RWPE2 (cell line): ENCODE measurements at regions not wholly inside any gene's neighbourhood (a gene's known extent, or its start where the extent isn't known, plus 50 kb on each side); places are given as distances from the start of the nearest gene placed in this dataset.
"Not testable (repeated sequence)": the region's sequence is repeated elsewhere in the genome, so short reads cannot be mapped to it uniquely, and the experiment has no call there.

Source experiments
- ATAC-seq: fragments of 200-7000 bp; cut with Tn5 transposase; 3 replicates; pipeline ENCODE4 v1.9.1; 2021; ENCODE audit warnings: low read depth
- DNase-seq: peaks from one replicate; pipeline ENCODE4 v3.0.0-alpha.2; 2020; ENCODE audit warnings: low spot score
- H3K27ac ChIP-seq: fragments of 450-650 bp; 2 replicates; pipeline ENCODE4 v1.5.1; 2017; ENCODE audit warnings: mild to moderate bottlenecking; ENCODE audit not compliant: poor library complexity, severe bottlenecking
- H3K27me3 ChIP-seq: fragments of 250-450 bp; sonication (Bioruptor Pico); 2 replicates; pipeline ENCODE4 v1.5.1; 2021; ENCODE audit warnings: mild to moderate bottlenecking, moderate library complexity; ENCODE audit not compliant: insufficient read depth, poor library complexity, severe bottlenecking
- H3K36me3 ChIP-seq: fragments of 250-450 bp; sonication (Bioruptor Pico); 2 replicates; pipeline ENCODE4 v1.5.1; 2020; ENCODE audit warnings: low read depth, mild to moderate bottlenecking, moderate library complexity
- H3K4me1 ChIP-seq: fragments of 250-450 bp; sonication (Bioruptor Pico); 2 replicates; pipeline ENCODE4 v1.5.1; 2021; ENCODE audit warnings: mild to moderate bottlenecking, moderate library complexity; ENCODE audit not compliant: insufficient read depth, poor library complexity, severe bottlenecking
- H3K4me3 ChIP-seq: fragments of 250-450 bp; sonication (Bioruptor Pico); 2 replicates; pipeline ENCODE4 v1.5.1; 2021; ENCODE audit warnings: mild to moderate bottlenecking, moderate library complexity; ENCODE audit not compliant: severe bottlenecking
- H3K9me3 ChIP-seq: fragments of 250-450 bp; sonication (Bioruptor Pico); 2 replicates; pipeline ENCODE4 v1.5.1; 2021; ENCODE audit warnings: mild to moderate bottlenecking, moderate library complexity; ENCODE audit not compliant: severe bottlenecking
- TF ChIP-seq, protein P1 (sequence below): fragments of 450-650 bp; IDR thresholded peaks from one replicate; pipeline ENCODE4 v1.5.1; 2017; ENCODE audit warnings: mild to moderate bottlenecking, moderate library complexity; ENCODE audit not compliant: poor library complexity, severe bottlenecking

DNA sequence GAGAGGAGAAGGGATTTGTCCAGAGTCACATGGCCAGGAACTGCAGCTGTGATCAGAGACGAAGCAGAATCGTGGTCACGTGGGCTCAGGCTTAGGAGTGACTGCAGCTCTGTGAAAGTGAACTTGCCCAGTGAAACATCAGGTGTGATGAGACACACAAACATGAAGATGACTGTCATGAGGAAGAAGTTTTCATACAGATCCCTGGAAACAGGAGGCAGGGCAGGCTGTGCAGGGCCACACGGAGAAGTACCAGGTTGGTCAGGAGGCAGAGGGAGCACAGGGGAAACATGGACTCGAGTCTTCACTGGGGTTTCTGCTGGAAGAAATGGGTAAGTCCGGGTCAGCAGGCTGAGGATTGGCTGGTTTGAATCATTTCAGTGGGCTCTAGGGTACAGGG lies 64.1 kb downstream of the BARX1 start:
- H3K27ac ChIP-seq = no peak overlapping the region
- H3K4me1 ChIP-seq = no peaks in the 10 kb centered on the region
- TF ChIP-seq, protein P1, sequence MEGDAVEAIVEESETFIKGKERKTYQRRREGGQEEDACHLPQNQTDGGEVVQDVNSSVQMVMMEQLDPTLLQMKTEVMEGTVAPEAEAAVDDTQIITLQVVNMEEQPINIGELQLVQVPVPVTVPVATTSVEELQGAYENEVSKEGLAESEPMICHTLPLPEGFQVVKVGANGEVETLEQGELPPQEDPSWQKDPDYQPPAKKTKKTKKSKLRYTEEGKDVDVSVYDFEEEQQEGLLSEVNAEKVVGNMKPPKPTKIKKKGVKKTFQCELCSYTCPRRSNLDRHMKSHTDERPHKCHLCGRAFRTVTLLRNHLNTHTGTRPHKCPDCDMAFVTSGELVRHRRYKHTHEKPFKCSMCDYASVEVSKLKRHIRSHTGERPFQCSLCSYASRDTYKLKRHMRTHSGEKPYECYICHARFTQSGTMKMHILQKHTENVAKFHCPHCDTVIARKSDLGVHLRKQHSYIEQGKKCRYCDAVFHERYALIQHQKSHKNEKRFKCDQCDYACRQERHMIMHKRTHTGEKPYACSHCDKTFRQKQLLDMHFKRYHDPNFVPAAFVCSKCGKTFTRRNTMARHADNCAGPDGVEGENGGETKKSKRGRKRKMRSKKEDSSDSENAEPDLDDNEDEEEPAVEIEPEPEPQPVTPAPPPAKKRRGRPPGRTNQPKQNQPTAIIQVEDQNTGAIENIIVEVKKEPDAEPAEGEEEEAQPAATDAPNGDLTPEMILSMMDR = no peak
- H3K36me3 ChIP-seq = no peaks in the 10 kb centered on the region
- H3K9me3 ChIP-seq = no peaks in the 10 kb centered on the region
- no peaks in the 10 kb centered on the region for H3K27me3 ChIP-seq
- no peak for DNase-seq
- ATAC-seq = no peak
- H3K4me3 ChIP-seq = no peak overlapping the region

DNA sequence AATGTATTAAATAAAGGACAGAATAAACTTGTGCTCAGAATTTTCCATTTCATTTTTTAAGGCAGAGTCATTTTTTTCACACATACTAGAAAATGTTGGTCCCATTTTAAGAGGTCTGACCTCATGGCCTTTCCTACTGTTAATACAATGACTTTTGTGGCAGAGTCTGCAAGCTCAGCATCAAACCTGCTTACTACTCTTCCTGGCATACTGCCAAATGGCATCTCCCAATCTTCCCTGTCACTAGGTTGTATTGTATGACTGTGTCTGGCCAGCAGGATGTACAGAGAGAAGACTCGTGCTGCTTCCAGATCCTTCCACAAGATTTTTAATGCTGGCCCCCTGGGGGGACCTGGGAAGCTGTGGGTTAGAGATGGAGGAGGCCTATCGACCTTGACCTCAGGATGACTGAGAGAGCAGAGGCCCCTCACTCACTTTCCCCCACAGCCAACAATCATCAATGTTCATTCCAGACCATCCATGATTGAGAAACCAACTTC lies 64.7 kb downstream of the BARX1 start:
- TF ChIP-seq, protein P1 = no peak
- Histone ChIP-seq H3K36me3 (no peaks in the 10 kb centered on the region), H3K9me3 (no peaks in the 10 kb centered on the region), H3K27ac (no peak overlapping the region), H3K4me1 (no peaks in the 10 kb centered on the region), H3K27me3 (no peaks in the 10 kb centered on the region), H3K4me3 (no peak overlapping the region)
- ATAC-seq (no peak), DNase-seq (no peak)

DNA sequence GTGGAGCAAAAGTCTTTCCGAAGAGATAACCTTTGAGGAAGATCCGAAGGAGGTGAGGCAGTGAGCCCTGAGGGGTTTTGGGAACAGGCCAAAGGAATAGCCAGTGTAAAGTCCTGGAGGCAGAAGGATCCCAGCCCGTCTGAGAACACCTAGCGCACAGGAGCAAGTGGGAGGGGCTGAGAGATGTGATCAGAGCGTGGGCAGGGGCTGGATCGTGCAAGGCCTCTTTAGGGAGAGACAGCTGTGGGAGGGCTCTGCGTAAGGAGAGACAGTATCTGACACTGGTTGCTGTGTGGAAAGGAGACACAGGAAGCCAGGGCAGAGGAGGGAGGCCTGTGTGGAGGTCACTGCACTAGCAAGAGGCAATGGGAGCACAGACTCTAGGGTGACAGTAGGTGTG lies 68.2 kb downstream of the BARX1 start:
- no peaks in the 10 kb centered on the region for H3K36me3 ChIP-seq
- no peaks in the 10 kb centered on the region for H3K9me3 ChIP-seq
- no peak overlapping the region for H3K27ac ChIP-seq
- DNase-seq = peak; percentile 34
- H3K27me3 ChIP-seq = no peaks in the 10 kb centered on the region
- H3K4me3 ChIP-seq = no peak overlapping the region
- H3K4me1 ChIP-seq = no peaks in the 10 kb centered on the region
- TF ChIP-seq, protein P1 = no peak
- ATAC-seq = no peak

DNA sequence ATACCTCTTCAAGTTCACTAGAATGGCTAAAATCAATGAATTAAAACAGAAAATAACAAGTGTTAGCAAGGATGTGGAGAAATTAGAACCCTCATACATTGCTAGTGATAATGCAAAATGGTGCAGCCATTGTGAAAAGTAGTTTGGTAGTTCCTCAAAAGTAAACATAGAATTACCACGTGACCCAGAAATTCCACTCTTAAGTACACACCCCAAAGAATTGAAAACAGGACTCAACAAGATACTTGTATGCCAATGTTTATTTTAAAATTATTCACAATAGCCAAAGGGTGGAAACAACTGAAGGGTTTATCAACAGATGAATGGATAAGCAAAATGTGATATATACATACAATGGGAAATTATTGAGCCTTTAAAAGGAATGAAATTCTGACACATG lies 70.3 kb downstream of the BARX1 start:
- no peak overlapping the region for H3K27ac ChIP-seq
- H3K9me3 ChIP-seq = no peaks in the 10 kb centered on the region
- ATAC-seq (no peak), DNase-seq (no peak)
- H3K4me3 ChIP-seq = no peak overlapping the region
- no peaks in the 10 kb centered on the region for H3K27me3 ChIP-seq
- H3K4me1 ChIP-seq = no peaks in the 10 kb centered on the region
- no peaks in the 10 kb centered on the region for H3K36me3 ChIP-seq
- TF ChIP-seq, protein P1 = no peak

DNA sequence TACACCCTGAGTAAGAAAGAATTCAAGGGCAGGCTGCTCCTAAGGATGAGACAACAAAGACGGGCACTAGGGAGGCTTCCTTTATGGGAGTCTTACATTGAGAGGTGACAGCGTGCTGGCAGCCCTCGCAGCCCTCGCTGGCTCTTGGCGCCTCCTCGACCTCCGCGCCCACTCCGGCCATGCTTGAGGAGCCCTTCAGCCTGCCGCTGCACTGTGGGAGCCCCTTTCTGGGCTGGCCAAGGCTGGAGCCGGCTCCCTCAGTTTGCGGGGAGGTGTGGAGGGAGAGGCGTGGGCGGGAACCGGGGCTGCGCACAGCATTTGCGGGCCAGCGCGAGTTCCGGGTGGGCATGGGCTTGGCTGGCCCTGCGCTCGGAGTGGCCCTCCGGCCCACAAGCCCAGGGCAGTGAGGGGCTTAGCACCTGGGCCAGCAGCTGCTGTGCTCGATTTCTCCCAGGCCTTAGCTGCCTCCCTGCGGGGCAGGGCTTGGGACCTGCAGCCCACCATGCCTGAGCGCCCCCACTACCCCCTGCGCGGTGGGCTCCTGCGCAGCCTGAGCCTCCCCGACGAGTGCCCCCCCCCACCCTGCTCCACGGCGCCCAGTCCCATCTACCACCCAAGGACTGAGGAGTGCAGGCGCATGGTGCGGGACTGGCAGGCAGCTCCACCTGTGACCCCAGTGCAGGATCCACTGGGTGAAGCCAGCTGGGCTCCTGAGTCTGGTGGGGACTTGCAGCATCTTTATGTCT lies 75.3 kb downstream of the BARX1 start:
- H3K27me3 ChIP-seq, DNase-seq, H3K27ac ChIP-seq, H3K4me3 ChIP-seq, ATAC-seq, H3K4me1 ChIP-seq, H3K36me3 ChIP-seq, H3K9me3 ChIP-seq: not testable (repeated sequence)
